ENCODE measurements at regions not wholly inside any gene's neighbourhood (a gene's known extent, or its start where the extent isn't known, plus 50 kb on each side); places are given as distances from the start of the nearest gene placed in this dataset.

DNA sequence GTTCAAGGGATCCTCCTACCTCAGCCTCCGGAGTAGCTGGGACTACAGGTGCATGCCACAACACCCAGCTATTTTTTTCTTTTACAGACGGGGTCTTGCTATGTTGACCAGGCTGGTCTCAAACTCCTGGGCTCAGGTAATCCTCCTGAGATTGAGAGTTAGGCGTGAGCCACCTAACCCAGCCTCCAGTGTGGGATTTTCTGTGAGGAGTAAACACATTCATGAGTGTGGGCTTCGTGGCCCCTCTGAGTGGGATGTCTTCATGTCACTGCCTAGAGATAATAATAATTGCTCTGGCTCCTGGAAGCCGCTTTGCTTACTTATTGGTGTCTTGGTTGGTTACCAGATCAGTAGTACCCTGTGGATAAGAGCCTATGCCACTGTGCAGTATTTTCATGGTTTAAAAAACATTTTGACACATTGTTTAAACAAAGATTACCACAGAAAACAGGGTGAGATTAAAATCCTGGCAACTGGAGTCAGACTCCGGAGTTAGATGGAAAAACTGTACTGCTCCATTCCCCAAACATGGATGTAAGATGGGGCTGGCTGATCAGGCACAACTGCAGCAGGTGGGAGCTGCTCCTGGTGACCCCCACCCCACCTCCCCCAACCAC lies 159.1 kb upstream of the RAB4A start:
- ChIA-PET POLR2A (ENCODE audit: low non-redundant PET) (no interaction called here), CTCF (no interaction called here)
- no peaks in the 10 kb centered on the region for H3K36me3 ChIP-seq (ENCODE audit: insufficient read depth, low read length, poor library complexity, severe bottlenecking)
- no peak for TF ChIP-seq EZH2 (IDR thresholded peaks at IDR 0.05; ENCODE audit: borderline replicate concordance, low read depth, low read length, poor library complexity, severe bottlenecking)
- TF ChIP-seq, protein P1, sequence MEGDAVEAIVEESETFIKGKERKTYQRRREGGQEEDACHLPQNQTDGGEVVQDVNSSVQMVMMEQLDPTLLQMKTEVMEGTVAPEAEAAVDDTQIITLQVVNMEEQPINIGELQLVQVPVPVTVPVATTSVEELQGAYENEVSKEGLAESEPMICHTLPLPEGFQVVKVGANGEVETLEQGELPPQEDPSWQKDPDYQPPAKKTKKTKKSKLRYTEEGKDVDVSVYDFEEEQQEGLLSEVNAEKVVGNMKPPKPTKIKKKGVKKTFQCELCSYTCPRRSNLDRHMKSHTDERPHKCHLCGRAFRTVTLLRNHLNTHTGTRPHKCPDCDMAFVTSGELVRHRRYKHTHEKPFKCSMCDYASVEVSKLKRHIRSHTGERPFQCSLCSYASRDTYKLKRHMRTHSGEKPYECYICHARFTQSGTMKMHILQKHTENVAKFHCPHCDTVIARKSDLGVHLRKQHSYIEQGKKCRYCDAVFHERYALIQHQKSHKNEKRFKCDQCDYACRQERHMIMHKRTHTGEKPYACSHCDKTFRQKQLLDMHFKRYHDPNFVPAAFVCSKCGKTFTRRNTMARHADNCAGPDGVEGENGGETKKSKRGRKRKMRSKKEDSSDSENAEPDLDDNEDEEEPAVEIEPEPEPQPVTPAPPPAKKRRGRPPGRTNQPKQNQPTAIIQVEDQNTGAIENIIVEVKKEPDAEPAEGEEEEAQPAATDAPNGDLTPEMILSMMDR (conservative IDR thresholded peaks at IDR 0.05; ENCODE audit: low read depth, low read length) = no peak
- DNase-seq (ENCODE audit: low spot score) = no peak
- no TSS peak for BruUV-seq (replicated peaks)
- H3K9me3 ChIP-seq (ENCODE audit: low read depth, low read length, poor library complexity, severe bottlenecking) = no peaks in the 10 kb centered on the region
- no peak overlapping the region for H3K27ac ChIP-seq (ENCODE audit: low read depth, low read length, poor library complexity, severe bottlenecking)
- H3K4me3 ChIP-seq (ENCODE audit: low read depth, low read length, poor library complexity, severe bottlenecking) = no peak overlapping the region
- H3K27me3 ChIP-seq (replicated peaks; ENCODE audit: insufficient read depth, low read depth, low read length, poor library complexity) = no peaks in the 10 kb centered on the region
- H3K4me1 ChIP-seq (ENCODE audit: insufficient read depth, low read length, poor library complexity, severe bottlenecking) = no peaks in the 10 kb centered on the region
- intact Hi-C loops (cut with micrococcal nuclease; ENCODE audit: unreplicated experiment) = no loop called here

DNA sequence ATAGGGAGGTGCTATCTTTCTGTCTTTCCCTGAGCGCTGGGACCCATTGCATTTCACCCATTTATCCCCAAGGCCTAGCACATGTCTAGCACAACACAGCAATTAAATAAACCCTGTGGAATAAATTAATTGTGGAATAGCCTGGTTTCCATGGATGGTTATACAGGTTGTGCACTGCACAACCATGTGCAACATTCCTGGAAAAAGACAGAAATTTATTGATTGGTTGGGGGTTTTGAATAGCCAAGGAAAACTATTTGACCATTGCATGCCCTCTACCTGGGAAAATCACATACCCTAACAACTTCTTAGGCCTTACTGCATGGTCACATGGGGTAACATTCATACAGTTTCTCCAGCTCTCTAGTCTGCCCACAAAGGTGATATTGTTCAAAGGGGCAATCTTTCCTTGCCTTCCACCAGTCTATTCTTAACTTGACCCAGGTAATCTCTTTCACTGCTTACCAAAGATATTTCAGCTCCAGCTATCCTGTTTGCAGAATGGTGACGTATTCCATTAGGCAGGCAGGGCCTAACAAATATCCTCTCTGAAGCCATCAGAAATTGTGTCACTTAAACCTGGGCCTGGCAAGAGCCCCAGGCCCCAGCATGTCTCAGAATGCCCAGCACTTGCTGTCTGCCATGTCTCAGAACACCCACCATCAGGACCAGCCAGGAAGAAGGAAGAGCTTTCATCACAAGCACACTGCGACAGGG lies 157.9 kb upstream of the RAB4A start:
- Histone ChIP-seq H3K27me3 (replicated peaks; ENCODE audit: insufficient read depth, low read depth, low read length, poor library complexity) (no peaks in the 10 kb centered on the region), H3K9me3 (ENCODE audit: low read depth, low read length, poor library complexity, severe bottlenecking) (no peaks in the 10 kb centered on the region), H3K36me3 (ENCODE audit: insufficient read depth, low read length, poor library complexity, severe bottlenecking) (no peaks in the 10 kb centered on the region), H3K4me3 (ENCODE audit: low read depth, low read length, poor library complexity, severe bottlenecking) (no peak overlapping the region), H3K4me1 (ENCODE audit: insufficient read depth, low read length, poor library complexity, severe bottlenecking) (no peaks in the 10 kb centered on the region), H3K27ac (ENCODE audit: low read depth, low read length, poor library complexity, severe bottlenecking) (no peak overlapping the region)
- TF ChIP-seq EZH2 (IDR thresholded peaks at IDR 0.05; ENCODE audit: borderline replicate concordance, low read depth, low read length, poor library complexity, severe bottlenecking) = no peak
- TF ChIP-seq, protein P1 (conservative IDR thresholded peaks at IDR 0.05; ENCODE audit: low read depth, low read length) = no peak
- BruUV-seq (replicated peaks) = no TSS peak
- intact Hi-C loops (cut with micrococcal nuclease; ENCODE audit: unreplicated experiment) = no loop called here
- POLR2A ChIA-PET (ENCODE audit: low non-redundant PET) = no interaction called here
- CTCF ChIA-PET = no interaction called here
- no peak for DNase-seq (ENCODE audit: low spot score)

DNA sequence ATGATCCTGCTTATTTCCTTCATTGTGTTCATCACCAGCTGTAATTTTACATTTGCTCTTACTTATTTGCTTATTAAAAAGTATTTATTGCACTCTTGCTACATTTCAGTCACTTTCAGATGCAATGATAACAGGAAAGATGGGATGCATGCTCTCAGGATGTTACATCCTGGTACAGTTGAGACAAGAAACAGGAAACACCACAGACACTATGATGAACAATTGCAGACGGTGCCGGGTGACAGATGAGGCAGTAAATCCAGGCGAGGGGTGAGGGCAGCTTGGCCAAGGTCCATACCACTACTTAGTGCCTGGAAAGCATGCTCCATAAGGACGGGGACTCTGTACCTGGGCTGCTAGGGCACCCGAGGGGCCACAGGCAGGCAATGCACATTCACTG lies 156.6 kb upstream of the RAB4A start:
- POLR2A ChIA-PET (ENCODE audit: low non-redundant PET) = interaction anchor here (0.6 kb wide), 1 partner anchor 10 kb away, joined by 4 read pairs; no protein-coding TSS in a partner anchor
- Histone ChIP-seq H3K27ac (ENCODE audit: low read depth, low read length, poor library complexity, severe bottlenecking) (no peak overlapping the region), H3K27me3 (replicated peaks; ENCODE audit: insufficient read depth, low read depth, low read length, poor library complexity) (no peaks in the 10 kb centered on the region), H3K4me1 (ENCODE audit: insufficient read depth, low read length, poor library complexity, severe bottlenecking) (no peaks in the 10 kb centered on the region), H3K9me3 (ENCODE audit: low read depth, low read length, poor library complexity, severe bottlenecking) (no peaks in the 10 kb centered on the region), H3K4me3 (ENCODE audit: low read depth, low read length, poor library complexity, severe bottlenecking) (no peak overlapping the region), H3K36me3 (ENCODE audit: insufficient read depth, low read length, poor library complexity, severe bottlenecking) (no peaks in the 10 kb centered on the region)
- no peak for DNase-seq (ENCODE audit: low spot score)
- CTCF ChIA-PET = no interaction called here
- intact Hi-C loops (cut with micrococcal nuclease; ENCODE audit: unreplicated experiment) = no loop called here
- no TSS peak for BruUV-seq (replicated peaks)
- no peak for TF ChIP-seq EZH2 (IDR thresholded peaks at IDR 0.05; ENCODE audit: borderline replicate concordance, low read depth, low read length, poor library complexity, severe bottlenecking)
- TF ChIP-seq, protein P1 (conservative IDR thresholded peaks at IDR 0.05; ENCODE audit: low read depth, low read length) = no peak
